GM18498 (cell line): ENCODE measurements at regions not wholly inside any gene's neighbourhood (a gene's known extent, or its start where the extent isn't known, plus 50 kb on each side); places are given as distances from the start of the nearest gene placed in this dataset.

ENCODE experiments used
- ATAC-seq: cut with Tn5 transposase; IDR thresholded peaks from one replicate; pipeline ENCODE4 v1.9.1; 2021; ENCODE audit warnings: mild to moderate bottlenecking, moderate library complexity; ENCODE audit not compliant: unreplicated experiment

GRCh38 chr3:137948400-137949072 is 61.4 kb upstream of the CLDN18 start:
- no peak for ATAC-seq

DNA sequence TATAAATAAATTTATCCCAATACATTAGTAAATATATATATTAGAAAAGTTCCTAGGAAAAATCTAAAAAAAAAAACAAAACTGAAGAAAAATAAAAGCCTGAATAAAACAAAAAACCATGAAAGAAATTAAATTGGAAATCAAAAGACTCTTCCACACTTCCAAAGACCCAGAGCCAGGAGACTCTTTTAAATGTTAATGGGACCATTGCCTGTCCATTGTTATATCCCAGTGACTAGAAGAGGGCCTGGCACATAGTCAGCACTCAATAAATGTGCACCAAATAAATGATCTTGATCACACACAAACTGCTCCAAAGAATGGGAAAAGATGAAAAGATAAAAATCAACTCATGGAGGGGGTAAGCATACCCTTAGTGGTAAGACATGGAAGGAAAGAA is 51.3 kb upstream of the CLDN18 start:
- no peak for ATAC-seq
